HEK293 (cell line): ENCODE measurements at regions not wholly inside any gene's neighbourhood (a gene's known extent, or its start where the extent isn't known, plus 50 kb on each side); places are given as distances from the start of the nearest gene placed in this dataset.

ENCODE experiments used
- CTCF ChIA-PET: fragments of 350-600 bp; formaldehyde crosslinking; extraction: SDS; loops from one replicate; lab custom pipeline; 2021; ENCODE audit warnings: antibody characterized with exemption; lab: Yijun Ruan, JAX
- POLR2A ChIA-PET: fragments of 300-600 bp; formaldehyde crosslinking; extraction: SDS; loops from one replicate; lab custom pipeline; 2020; ENCODE audit warnings: antibody characterized with exemption, inconsistent platforms; lab: Yijun Ruan, JAX
- H3K27ac ChIP-seq: fragments of 200-500 bp; sonication (Bioruptor generic); 2 replicates; pipeline ENCODE4 v1.5.1; 2014; ENCODE audit warnings: low read depth, low read length, control low read depth, inconsistent platforms; ENCODE audit errors: extremely low read depth
- H3K36me3 ChIP-seq, 2 experiments: fragments of 200-500 bp in 1 of 2; sonication (Bioruptor generic) in 1 of 2; 1 replicate in 1 of 2; 2 replicates in 1 of 2; pipeline ENCODE4 v1.5.1; 2014 to 2017; ENCODE audit warnings: inconsistent platforms in 2 of 2, low read length in 2 of 2; ENCODE audit not compliant: control insufficient read depth in 2 of 2, insufficient read depth in 1 of 2
- H3K4me1 ChIP-seq: fragments of 200-500 bp; sonication (Bioruptor generic); 2 replicates; pipeline ENCODE4 v1.5.1; 2014; ENCODE audit warnings: mild to moderate bottlenecking, low read length, inconsistent platforms; ENCODE audit not compliant: control insufficient read depth, insufficient read depth
- H3K4me3 ChIP-seq: 2 replicates; pipeline ENCODE4 v1.5.1; 2011; ENCODE audit warnings: low read depth, mild to moderate bottlenecking, control low read depth, low read length, moderate library complexity
- H3K9me3 ChIP-seq: fragments of 200-500 bp; sonication (Bioruptor generic); 2 replicates; pipeline ENCODE4 v1.5.1; 2014; ENCODE audit warnings: low read depth, low read length, inconsistent platforms; ENCODE audit not compliant: control insufficient read depth, insufficient read depth
- KLF10 ChIP-seq: fragments of 450-650 bp; IDR thresholded peaks from 2 replicates; pipeline ENCODE4 v1.5.1; 2018; ENCODE audit warnings: missing biosample characterization, mild to moderate bottlenecking, missing genetic modification characterization
- OVOL3 ChIP-seq: fragments of 450-650 bp; formaldehyde crosslinking; IDR thresholded peaks from 2 replicates; pipeline ENCODE4 v1.5.1; 2016; ENCODE audit warnings: missing biosample characterization, missing genetic modification characterization
- PBX3 ChIP-seq: sonication (generic); formaldehyde crosslinking; IDR thresholded peaks from 2 replicates; pipeline ENCODE4 v1.8.1; 2022; ENCODE audit warnings: mild to moderate bottlenecking, moderate library complexity, missing genetic modification reagents
- ZBTB11 ChIP-seq: fragments of 450-650 bp; formaldehyde crosslinking; conservative IDR thresholded peaks from 2 replicates; pipeline ENCODE4 v1.5.1; 2016; ENCODE audit warnings: low read depth, missing biosample characterization, missing genetic modification characterization
- ZBTB20 ChIP-seq: fragments of 450-650 bp; formaldehyde crosslinking; IDR thresholded peaks from 2 replicates; pipeline ENCODE4 v1.5.1; 2016; ENCODE audit warnings: missing biosample characterization, missing genetic modification characterization
- ZBTB44 ChIP-seq: fragments of 450-650 bp; IDR thresholded peaks from 2 replicates; pipeline ENCODE4 v1.5.1; 2018; ENCODE audit warnings: missing biosample characterization, mild to moderate bottlenecking, missing genetic modification characterization
- ZEB2 ChIP-seq: fragments of 450-650 bp; formaldehyde crosslinking; IDR thresholded peaks from 2 replicates; pipeline ENCODE4 v1.5.1; 2016; ENCODE audit warnings: missing biosample characterization, missing genetic modification characterization
- ZNF138 ChIP-seq: fragments of 450-650 bp; formaldehyde crosslinking; IDR thresholded peaks from 2 replicates; pipeline ENCODE4 v1.5.1; 2016; ENCODE audit warnings: missing biosample characterization, missing genetic modification characterization, borderline replicate concordance
- ZNF140 ChIP-seq: fragments of 450-650 bp; formaldehyde crosslinking; IDR thresholded peaks from 2 replicates; pipeline ENCODE4 v1.5.1; 2016; ENCODE audit warnings: missing biosample characterization, missing genetic modification characterization
- ZNF2 ChIP-seq: fragments of 450-650 bp; formaldehyde crosslinking; IDR thresholded peaks from 2 replicates; pipeline ENCODE4 v1.5.1; 2016; ENCODE audit warnings: missing biosample characterization, missing genetic modification characterization
- ZNF223 ChIP-seq: fragments of 450-650 bp; formaldehyde crosslinking; IDR thresholded peaks from 2 replicates; pipeline ENCODE4 v1.5.1; 2016; ENCODE audit warnings: missing biosample characterization, missing genetic modification characterization
- ZNF23 ChIP-seq: fragments of 450-650 bp; formaldehyde crosslinking; IDR thresholded peaks from 2 replicates; pipeline ENCODE4 v1.5.1; 2016; ENCODE audit warnings: missing biosample characterization, missing genetic modification characterization, borderline replicate concordance
- ZNF239 ChIP-seq: fragments of 450-650 bp; formaldehyde crosslinking; IDR thresholded peaks from 2 replicates; pipeline ENCODE4 v1.5.1; 2016; ENCODE audit warnings: missing biosample characterization, missing genetic modification characterization
- ZNF24 ChIP-seq: fragments of 450-650 bp; formaldehyde crosslinking; IDR thresholded peaks from 2 replicates; pipeline ENCODE4 v1.5.1; 2016; ENCODE audit warnings: missing biosample characterization, missing genetic modification characterization
- ZNF248 ChIP-seq: fragments of 450-650 bp; formaldehyde crosslinking; IDR thresholded peaks from 2 replicates; pipeline ENCODE4 v1.5.1; 2017; ENCODE audit warnings: missing biosample characterization, missing genetic modification characterization
- ZNF335 ChIP-seq: fragments of 450-650 bp; formaldehyde crosslinking; conservative IDR thresholded peaks from 2 replicates; pipeline ENCODE4 v1.5.1; 2016; ENCODE audit warnings: missing biosample characterization, missing genetic modification characterization
- ZNF48 ChIP-seq: fragments of 450-650 bp; formaldehyde crosslinking; IDR thresholded peaks from 2 replicates; pipeline ENCODE4 v1.5.1; 2016; ENCODE audit warnings: missing biosample characterization, missing genetic modification characterization
- ZNF548 ChIP-seq: fragments of 450-650 bp; formaldehyde crosslinking; IDR thresholded peaks from 2 replicates; pipeline ENCODE4 v1.5.1; 2016; ENCODE audit warnings: missing biosample characterization, missing genetic modification characterization
- ZNF585B ChIP-seq: fragments of 450-650 bp; formaldehyde crosslinking; IDR thresholded peaks from 2 replicates; pipeline ENCODE4 v1.5.1; 2016; ENCODE audit warnings: missing biosample characterization, missing genetic modification characterization
- ZNF621 ChIP-seq: fragments of 450-650 bp; formaldehyde crosslinking; IDR thresholded peaks from 2 replicates; pipeline ENCODE4 v1.5.1; 2017; ENCODE audit warnings: missing biosample characterization, missing genetic modification characterization
- ZNF660 ChIP-seq: fragments of 450-650 bp; IDR thresholded peaks from 2 replicates; pipeline ENCODE4 v1.5.1; 2018; ENCODE audit warnings: missing biosample characterization, mild to moderate bottlenecking, missing genetic modification characterization
- ZNF747 ChIP-seq: fragments of 450-650 bp; formaldehyde crosslinking; IDR thresholded peaks from 2 replicates; pipeline ENCODE4 v1.5.1; 2016; ENCODE audit warnings: missing biosample characterization, missing genetic modification characterization
- ZNF776 ChIP-seq: fragments of 450-650 bp; formaldehyde crosslinking; IDR thresholded peaks from 2 replicates; pipeline ENCODE4 v1.5.0; 2017; ENCODE audit warnings: missing biosample characterization, missing genetic modification characterization, borderline replicate concordance
- ZNF792 ChIP-seq: fragments of 450-650 bp; formaldehyde crosslinking; IDR thresholded peaks from 2 replicates; pipeline ENCODE4 v1.5.1; 2016; ENCODE audit warnings: missing biosample characterization, missing genetic modification characterization

GRCh38 chr3:13158871-13159270, 85.6 kb upstream of the IQSEC1 start:
- Histone ChIP-seq H3K4me1 (no peaks in the 10 kb centered on the region), H3K27ac (no peak overlapping the region), H3K4me3 (no peak overlapping the region)
- ChIA-PET POLR2A (no interaction called here), CTCF (no interaction called here)
- no peak for TF ChIP-seq ZNF2 (tag by site-specific recombination)
- TF ChIP-seq ZNF548 (tag by site-specific recombination): no peak
- no peak for TF ChIP-seq ZNF140
- no peak for TF ChIP-seq ZNF48 (tag by site-specific recombination)
- no peak for TF ChIP-seq ZNF621 (tag by site-specific recombination)
- no peak for TF ChIP-seq ZNF138 (tag by site-specific recombination)
- no peak for TF ChIP-seq ZNF248
- no peak for TF ChIP-seq ZNF335 (tag by site-specific recombination)
- TF ChIP-seq ZNF792 (tag by site-specific recombination): no peak
- no peak for TF ChIP-seq ZNF776 (tag by site-specific recombination)
- TF ChIP-seq ZNF223 (tag by site-specific recombination): no peak
- TF ChIP-seq ZBTB44 (tag by site-specific recombination): no peak
- no peak for TF ChIP-seq ZNF24 (tag by site-specific recombination)
- TF ChIP-seq ZNF239 (tag by site-specific recombination): no peak
- no peak for TF ChIP-seq ZBTB20 (tag by site-specific recombination)
- TF ChIP-seq ZBTB11 (tag by site-specific recombination): no peak
- TF ChIP-seq KLF10 (tag by site-specific recombination): no peak
- TF ChIP-seq OVOL3 (tag by site-specific recombination): no peak
- no peak for TF ChIP-seq ZEB2 (tag by site-specific recombination)
- TF ChIP-seq PBX3 (CRISPR knock-in tag): no peak
- TF ChIP-seq, all 188 proteins: peak for 0
- H3K36me3 ChIP-seq: no peaks in the 10 kb centered on the region
- H3K9me3 ChIP-seq: no peaks in the 10 kb centered on the region

GRCh38 chr3:13158408-13158807, 85.2 kb upstream of the IQSEC1 start:
- CTCF ChIA-PET: interaction anchor here (1.3 kb wide), 1 partner anchor 67 kb away, joined by 7 read pairs; no protein-coding TSS in a partner anchor
- H3K27ac ChIP-seq: no peak overlapping the region
- POLR2A ChIA-PET: no interaction called here
- TF ChIP-seq ZNF585B: no peak
- TF ChIP-seq ZNF23: no peak
- no peak for TF ChIP-seq ZNF660
- TF ChIP-seq ZNF747: no peak
- TF ChIP-seq, all 188 proteins: peak for 0
- Histone ChIP-seq H3K36me3 (no peaks in the 10 kb centered on the region), H3K4me1 (no peaks in the 10 kb centered on the region), H3K4me3 (no peak overlapping the region), H3K9me3 (no peaks in the 10 kb centered on the region)
